CD14-positive monocyte (primary cell): ENCODE measurements at regions not wholly inside any gene's neighbourhood (a gene's known extent, or its start where the extent isn't known, plus 50 kb on each side); places are given as distances from the start of the nearest gene placed in this dataset.

Source experiments
- DNase-seq, 3 donors: peaks; one replicate each; pipeline ENCODE4 v3.0.0-alpha.2; 2011 to 2022
- H2AFZ ChIP-seq: 2 replicates; pipeline ENCODE4 v1.6.0; 2012; ENCODE audit warnings: mild to moderate bottlenecking, low read depth, low read length, inconsistent platforms; ENCODE audit not compliant: insufficient read depth, poor library complexity, severe bottlenecking
- H3K27ac ChIP-seq, 2 donors: 1 replicate in 1 of 2; 2 replicates in 1 of 2; pipeline ENCODE4 v1.5.1; 2012 to 2013; ENCODE audit warnings: low read length in 2 of 2, control low read depth in 1 of 2, inconsistent platforms in 1 of 2, low read depth in 1 of 2, mild to moderate bottlenecking in 1 of 2
- H3K27me3 ChIP-seq, 2 donors: one replicate each; pipeline versions ENCODE4 v1.6.0 to v1.6.1; 2011 to 2013; ENCODE audit warnings: low read length in 2 of 2; ENCODE audit not compliant: control insufficient read depth in 2 of 2, insufficient read depth in 2 of 2
- H3K36me3 ChIP-seq, 2 donors: replicated peaks in 1 of 2; 1 replicate in 1 of 2; 2 replicates in 1 of 2; pipeline versions ENCODE4 v1.5.1 to v1.6.1; 2012 to 2013; ENCODE audit warnings: low read length in 2 of 2, control low read depth in 1 of 2, inconsistent platforms in 1 of 2, mild to moderate bottlenecking in 1 of 2; ENCODE audit not compliant: insufficient read depth in 2 of 2, control insufficient read depth in 1 of 2
- H3K4me1 ChIP-seq, 2 donors: 1 replicate in 1 of 2; 2 replicates in 1 of 2; pipeline versions ENCODE4 v1.5.1 to v1.6.1; 2012 to 2013; ENCODE audit warnings: low read length in 2 of 2, control low read depth in 1 of 2, inconsistent platforms in 1 of 2, mild to moderate bottlenecking in 1 of 2, moderate library complexity in 1 of 2; ENCODE audit not compliant: insufficient read depth in 2 of 2, control insufficient read depth in 1 of 2
- H3K4me2 ChIP-seq: replicated peaks from 2 replicates; pipeline ENCODE3; 2012; ENCODE audit warnings: low read length, moderate library complexity, mild to moderate bottlenecking; ENCODE audit not compliant: poor library complexity, severe bottlenecking; ENCODE audit errors: extremely low read depth
- H3K4me3 ChIP-seq, 3 experiments: fragments of 200-600 bp in 1 of 3; sonication (generic) in 1 of 3; replicated peaks in 1 of 3; 1 replicate in 2 of 3; 2 replicates in 1 of 3; pipeline ENCODE4 v1.5.1; 2011 to 2013; ENCODE audit warnings: low read length in 3 of 3, mild to moderate bottlenecking in 3 of 3, control low read depth in 2 of 3, low read depth in 2 of 3, inconsistent platforms in 1 of 3, moderate library complexity in 1 of 3
- H3K79me2 ChIP-seq: 2 replicates; pipeline ENCODE4 v1.6.0; 2012; ENCODE audit warnings: mild to moderate bottlenecking, control low read depth, inconsistent platforms, low read length, moderate library complexity; ENCODE audit not compliant: insufficient read depth
- H3K9ac ChIP-seq: 2 replicates; pipeline ENCODE4 v1.6.0; 2017; ENCODE audit warnings: low read length, mild to moderate bottlenecking; ENCODE audit not compliant: insufficient read depth, poor library complexity, severe bottlenecking
- H3K9me3 ChIP-seq, 2 donors: replicated peaks in 1 of 2; 1 replicate in 1 of 2; 2 replicates in 1 of 2; pipeline versions ENCODE4 v1.5.1 to v1.6.1; 2012 to 2013; ENCODE audit warnings: low read length in 2 of 2, control low read depth in 1 of 2; ENCODE audit not compliant: control insufficient read depth in 1 of 2, insufficient read depth in 1 of 2
- H4K20me1 ChIP-seq: 2 replicates; pipeline ENCODE4 v1.6.0; 2012; ENCODE audit warnings: mild to moderate bottlenecking, low read length, control low read depth, moderate library complexity; ENCODE audit not compliant: insufficient read depth
- H3K27ac Mint-ChIP-seq, 7 donors: one replicate each; pipeline ENCODE4 v1.8.0; 2020; ENCODE audit warnings: mild to moderate bottlenecking in 7 of 7, mixed read lengths in 7 of 7, moderate library complexity in 6 of 7, inconsistent platforms in 2 of 7
- H3K27me3 Mint-ChIP-seq, 3 donors: one replicate each; pipeline ENCODE4 v1.8.0; 2021 to 2022; ENCODE audit warnings: low read depth in 3 of 3, mild to moderate bottlenecking in 3 of 3, mixed read lengths in 3 of 3, moderate library complexity in 3 of 3, inconsistent platforms in 1 of 3
- H3K36me3 Mint-ChIP-seq, 2 donors: one replicate each; pipeline ENCODE4 v1.8.0; 2020; ENCODE audit warnings: mixed read lengths in 2 of 2, inconsistent platforms in 1 of 2, mild to moderate bottlenecking in 1 of 2
- H3K4me1 Mint-ChIP-seq: one replicate; pipeline ENCODE4 v1.8.0; 2020; ENCODE audit warnings: mild to moderate bottlenecking, mixed read lengths
- H3K4me3 Mint-ChIP-seq, 2 donors: one replicate each; pipeline ENCODE4 v1.8.0; 2020; ENCODE audit warnings: mild to moderate bottlenecking in 2 of 2, mixed read lengths in 2 of 2, moderate library complexity in 1 of 2
- H3K9me3 Mint-ChIP-seq, 7 donors: one replicate each; pipeline ENCODE4 v1.8.0; 2020 to 2022; ENCODE audit warnings: mixed read lengths in 7 of 7, mild to moderate bottlenecking in 6 of 7, moderate library complexity in 6 of 7, inconsistent platforms in 2 of 7
- WGBS: methylation state at CpG from one replicate; pipeline ENCODE4 v1.1.5; 2013; ENCODE audit warnings: missing lambda C conversion rate; ENCODE audit not compliant: insufficient coverage; 5-methylcytosine and 5-hydroxymethylcytosine counted together
- intact Hi-C, 2 donors: fragments of 100-400 bp; cut with micrococcal nuclease; formaldehyde crosslinking; loops; one replicate each; pipeline versions ENCODE4 v1.15.0 to v1.15.1; 2023
- TF ChIP-seq, protein P1 (sequence below): fragments of 200-600 bp; IDR thresholded peaks from one replicate; pipeline ENCODE4 v1.8.0; 2022; ENCODE audit warnings: antibody characterized with exemption, mild to moderate bottlenecking

DNA sequence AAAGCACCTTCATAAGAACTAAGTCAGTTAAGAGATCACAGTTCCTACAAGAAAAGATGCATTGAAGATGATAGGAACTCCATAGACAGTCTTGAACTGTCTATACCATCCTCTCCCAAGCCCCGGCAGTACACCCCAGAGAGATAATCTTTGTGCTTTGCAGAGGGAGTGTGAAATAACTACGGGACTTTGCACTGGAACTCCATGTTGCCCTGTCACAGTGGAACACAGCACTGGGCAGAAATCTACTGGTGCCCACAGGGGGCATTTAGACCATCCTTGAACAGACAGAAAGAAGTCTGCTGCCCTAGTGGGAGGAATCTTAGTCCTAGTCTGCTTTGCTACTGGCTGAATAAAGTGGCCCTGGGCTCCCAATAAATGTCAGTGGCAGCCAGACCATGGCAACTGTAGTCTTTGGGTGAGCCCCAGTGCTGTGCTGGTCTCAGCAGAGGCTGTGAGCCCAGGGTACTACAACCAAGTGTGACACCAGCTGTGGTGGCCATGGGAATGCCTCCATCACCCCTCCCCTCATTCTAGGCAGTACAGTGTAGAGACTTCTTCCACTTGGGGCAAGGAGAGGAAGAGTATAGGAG lies 107.7 kb upstream of the TMEM168 start:
- peak overlapping the region in 1 of 2 donors; percentile 15 for H3K27ac ChIP-seq
- H3K4me3 ChIP-seq = no peak overlapping the region
- H4K20me1 ChIP-seq = peaks cover 14% of the 10 kb centered on the region
- H3K27me3 ChIP-seq = no peaks in the 10 kb centered on the region
- DNase-seq = no peak
- Mint-ChIP-seq H3K27me3 (peaks cover 0 to 2% (median 0%) of the 10 kb centered on the region in 3 donors), H3K4me3 (no peak overlapping the region), H3K4me1 (no peaks in the 10 kb centered on the region), H3K36me3 (peaks cover 17 to 22% of the 10 kb centered on the region in 2 donors), H3K27ac (peak overlapping the region in 2 of 7 donors; percentile 18 to 26), H3K9me3 (peaks cover 0 to 5% (median 0%) of the 10 kb centered on the region in 7 donors)
- no peak overlapping the region for H3K9ac ChIP-seq
- peaks cover 3% of the 10 kb centered on the region for H3K79me2 ChIP-seq
- H2AFZ ChIP-seq = no peak overlapping the region
- TF ChIP-seq, protein P1, sequence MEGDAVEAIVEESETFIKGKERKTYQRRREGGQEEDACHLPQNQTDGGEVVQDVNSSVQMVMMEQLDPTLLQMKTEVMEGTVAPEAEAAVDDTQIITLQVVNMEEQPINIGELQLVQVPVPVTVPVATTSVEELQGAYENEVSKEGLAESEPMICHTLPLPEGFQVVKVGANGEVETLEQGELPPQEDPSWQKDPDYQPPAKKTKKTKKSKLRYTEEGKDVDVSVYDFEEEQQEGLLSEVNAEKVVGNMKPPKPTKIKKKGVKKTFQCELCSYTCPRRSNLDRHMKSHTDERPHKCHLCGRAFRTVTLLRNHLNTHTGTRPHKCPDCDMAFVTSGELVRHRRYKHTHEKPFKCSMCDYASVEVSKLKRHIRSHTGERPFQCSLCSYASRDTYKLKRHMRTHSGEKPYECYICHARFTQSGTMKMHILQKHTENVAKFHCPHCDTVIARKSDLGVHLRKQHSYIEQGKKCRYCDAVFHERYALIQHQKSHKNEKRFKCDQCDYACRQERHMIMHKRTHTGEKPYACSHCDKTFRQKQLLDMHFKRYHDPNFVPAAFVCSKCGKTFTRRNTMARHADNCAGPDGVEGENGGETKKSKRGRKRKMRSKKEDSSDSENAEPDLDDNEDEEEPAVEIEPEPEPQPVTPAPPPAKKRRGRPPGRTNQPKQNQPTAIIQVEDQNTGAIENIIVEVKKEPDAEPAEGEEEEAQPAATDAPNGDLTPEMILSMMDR = no peak
- no peaks in the 10 kb centered on the region for H3K4me1 ChIP-seq
- no peaks in the 10 kb centered on the region for H3K9me3 ChIP-seq
- no peak overlapping the region for H3K4me2 ChIP-seq
- peaks cover 14 to 27% of the 10 kb centered on the region in 2 donors for H3K36me3 ChIP-seq
- intact Hi-C loops = loop anchor here (5.0 to 10.0 kb wide), 2 partner anchors 346 to 1143 kb away; no protein-coding TSS in a partner anchor
- WGBS = 100% methylated on average over 1 of the region's 2 CpGs

DNA sequence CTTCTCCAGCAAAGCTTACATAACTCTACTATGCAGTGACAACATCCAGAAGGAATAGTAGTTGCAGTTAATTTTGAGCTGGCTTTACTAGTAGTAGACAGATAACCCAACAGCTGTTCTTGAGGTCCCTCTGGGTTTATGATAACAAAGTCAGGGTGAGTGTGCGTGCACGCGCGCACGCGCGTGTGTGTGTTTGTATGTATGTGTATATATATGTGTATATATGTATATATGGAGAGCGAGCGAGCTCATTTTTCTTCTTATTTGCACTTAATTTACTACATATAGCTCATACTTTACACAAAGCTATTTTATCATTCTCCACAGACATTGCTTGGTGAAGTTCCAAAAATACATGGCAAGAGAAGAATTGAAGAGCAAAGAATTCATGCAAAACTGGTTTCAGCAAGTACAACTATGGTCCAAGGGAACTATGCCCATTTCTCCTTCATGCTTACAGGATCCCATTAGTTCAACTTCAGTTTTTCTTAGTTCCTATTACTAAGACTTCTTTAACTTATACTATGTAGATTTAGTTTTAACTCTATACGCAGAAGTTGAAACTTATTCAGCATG lies 105.9 kb upstream of the TMEM168 start:
- no peak overlapping the region for H3K9ac ChIP-seq
- H3K4me3 ChIP-seq = no peak overlapping the region
- H2AFZ ChIP-seq = no peak overlapping the region
- H4K20me1 ChIP-seq = peaks cover 12% of the 10 kb centered on the region
- H3K27me3 ChIP-seq = no peaks in the 10 kb centered on the region
- WGBS = no CpG with 5 or more reads among the region's 10 CpGs
- no peak overlapping the region for H3K4me2 ChIP-seq
- H3K27me3 Mint-ChIP-seq = peaks cover 0 to 2% (median 0%) of the 10 kb centered on the region in 3 donors
- H3K36me3 ChIP-seq = peaks cover 14 to 29% of the 10 kb centered on the region in 2 donors
- H3K9me3 ChIP-seq = no peaks in the 10 kb centered on the region
- H3K4me1 Mint-ChIP-seq = no peaks in the 10 kb centered on the region
- no peak overlapping the region for H3K4me3 Mint-ChIP-seq
- DNase-seq = no peak
- TF ChIP-seq, protein P1 = no peak
- H3K4me1 ChIP-seq = no peaks in the 10 kb centered on the region
- H3K27ac Mint-ChIP-seq = no peak overlapping the region
- peaks cover 22 to 23% of the 10 kb centered on the region in 2 donors for H3K36me3 Mint-ChIP-seq
- no peak overlapping the region for H3K27ac ChIP-seq
- intact Hi-C loops = loop anchor here (5.0 to 10.0 kb wide), 2 partner anchors 344 to 1141 kb away; no protein-coding TSS in a partner anchor
- H3K9me3 Mint-ChIP-seq = peaks cover 0 to 3% (median 0%) of the 10 kb centered on the region in 7 donors
- peaks cover 3% of the 10 kb centered on the region for H3K79me2 ChIP-seq
